GM12892 (cell line): ENCODE measurements at regions not wholly inside any gene's neighbourhood (a gene's known extent, or its start where the extent isn't known, plus 50 kb on each side); places are given as distances from the start of the nearest gene placed in this dataset.

Experiments used
- POLR2A ChIP-seq: IDR thresholded peaks from 2 replicates; pipeline ENCODE4 v1.6.1; 2011; ENCODE audit warnings: low read depth, low read length, control low read depth
- POLR2AphosphoS5 ChIP-seq: IDR thresholded peaks from 2 replicates; pipeline ENCODE4 v1.6.1; 2011; ENCODE audit warnings: low read depth, low read length, control low read depth

GRCh38 chr9:18023332-18023731 lies 444.5 kb downstream of the SH3GL2 start:
- TF ChIP-seq POLR2AphosphoS5 (no peak), POLR2A (no peak)
